A549 (cell line): ENCODE measurements at regions not wholly inside any gene's neighbourhood (a gene's known extent, or its start where the extent isn't known, plus 50 kb on each side); places are given as distances from the start of the nearest gene placed in this dataset.

Experiments used
- ATAC-seq, 2 experiments: fragments of 200-7000 bp in 1 of 2; fragments of >200 bp in 1 of 2; cut with Nextera tagmentation in 1 of 2; cut with Tn5 transposase in 1 of 2; 3 replicates each; pipeline versions ENCODE4 v1.8.0 to v1.9.1; 2018 to 2020; ENCODE audit warnings: mild to moderate bottlenecking in 1 of 2, moderate library complexity in 1 of 2
- CTCF ChIA-PET: fragments of 300-600 bp; sonication (Branson Sonifier 250); formaldehyde crosslinking; extraction: SDS; loops from one replicate; lab custom pipeline; 2021; ENCODE audit warnings: antibody characterized with exemption, inconsistent platforms; lab: Yijun Ruan, JAX
- POLR2A ChIA-PET: fragments of 350-600 bp; formaldehyde crosslinking; extraction: SDS; loops from one replicate; lab custom pipeline; 2021; ENCODE audit warnings: antibody characterized with exemption, inconsistent platforms; lab: Yijun Ruan, JAX
- DNase-seq, 2 experiments: peaks; one replicate each; pipeline versions ENCODE4 v3.0.0 to v3.0.0-alpha.2; 2011 to 2016; ENCODE audit warnings: low read depth in 1 of 2, low spot score in 1 of 2
- FAIRE-seq: peaks from 2 replicates; lab custom pipeline; 2011; peaks lifted over from hg19 to GRCh38; lab: Jason Lieb, UNC
- H3K27ac ChIP-seq, 2 experiments: fragments of >200 bp; sonication (Bioruptor Twin); formaldehyde crosslinking; 3 replicates each; pipeline ENCODE4 v1.5.1; 2016 to 2017
- H3K4me1 ChIP-seq: fragments of >200 bp; sonication (Bioruptor Twin); formaldehyde crosslinking; 3 replicates; pipeline ENCODE4 v1.6.1; 2016
- H3K4me2 ChIP-seq: fragments of >200 bp; sonication (Bioruptor Twin); formaldehyde crosslinking; 3 replicates; pipeline ENCODE4 v1.6.1; 2016
- H3K4me3 ChIP-seq: fragments of >200 bp; sonication (Bioruptor Twin); formaldehyde crosslinking; 3 replicates; pipeline ENCODE4 v1.5.1; 2016
- H3K9me3 ChIP-seq: fragments of >200 bp; sonication (Bioruptor Twin); formaldehyde crosslinking; 3 replicates; pipeline ENCODE4 v1.6.1; 2016
- CEBPB ChIP-seq, 2 experiments: fragments of >200 bp in 1 of 2; sonication (Bioruptor Twin) in 1 of 2; formaldehyde crosslinking in 1 of 2; IDR thresholded peaks; 2 replicates each; pipeline ENCODE4 v1.6.1; 2012 to 2016
- CHD2 ChIP-seq: fragments of 150-350 bp; IDR thresholded peaks from 2 replicates; pipeline ENCODE4 v1.6.1; 2014; ENCODE audit warnings: low read length; ENCODE audit not compliant: partially characterized antibody
- EP300 ChIP-seq, 2 experiments: fragments of >200 bp; sonication (Bioruptor Twin); formaldehyde crosslinking; IDR thresholded peaks; 2 replicates in 1 of 2; 3 replicates in 1 of 2; pipeline ENCODE4 v1.6.1; 2016 to 2017
- FOSL2 ChIP-seq, 2 experiments: fragments of 450-650 bp in 1 of 2; fragments of >200 bp in 1 of 2; sonication (Bioruptor Twin) in 1 of 2; formaldehyde crosslinking; IDR thresholded peaks; 2 replicates each; pipeline versions ENCODE4 v1.5.0 to v1.6.1; 2016 to 2020; ENCODE audit warnings: mild to moderate bottlenecking in 1 of 2, moderate library complexity in 1 of 2
- GATA3 ChIP-seq: IDR thresholded peaks from 2 replicates; pipeline ENCODE4 v1.6.1; 2012; ENCODE audit warnings: borderline replicate concordance
- HEYL ChIP-seq: fragments of 250-450 bp; sonication (Bioruptor Pico); IDR thresholded peaks from 2 replicates; pipeline ENCODE4 v1.8.0; 2021; ENCODE audit warnings: mild to moderate bottlenecking, moderate library complexity
- HOXB5 ChIP-seq: fragments of 250-450 bp; sonication (Bioruptor Pico); IDR thresholded peaks from 2 replicates; pipeline ENCODE4 v1.5.0; 2020; ENCODE audit warnings: mild to moderate bottlenecking, moderate library complexity
- JUN ChIP-seq, 2 experiments: fragments of >200 bp; sonication (Bioruptor Twin); formaldehyde crosslinking; IDR thresholded peaks; 2 replicates in 1 of 2; 3 replicates in 1 of 2; pipeline ENCODE4 v1.6.1; 2016 to 2017
- JUNB ChIP-seq: fragments of >200 bp; sonication (Bioruptor Twin); formaldehyde crosslinking; IDR thresholded peaks from 2 replicates; pipeline ENCODE4 v1.6.1; 2016
- MAZ ChIP-seq: fragments of 150-350 bp; IDR thresholded peaks from 2 replicates; pipeline ENCODE4 v1.6.1; 2014; ENCODE audit warnings: antibody characterized with exemption, low read depth, low read length, borderline replicate concordance
- MYC ChIP-seq: IDR thresholded peaks from 2 replicates; pipeline ENCODE4 v1.6.1; 2012; ENCODE audit warnings: mild to moderate bottlenecking, inconsistent platforms, low read length, improper control_type of control experiment, borderline replicate concordance
- NFE2L2 ChIP-seq: fragments of 150-350 bp; conservative IDR thresholded peaks from 2 replicates; pipeline ENCODE4 v1.6.1; 2014; ENCODE audit warnings: low read length
- NR3C1 ChIP-seq: fragments of >200 bp; sonication (Bioruptor Twin); formaldehyde crosslinking; IDR thresholded peaks from 3 replicates; pipeline ENCODE4 v1.6.1; 2017
- POLR2A ChIP-seq: IDR thresholded peaks from 2 replicates; pipeline ENCODE4 v1.6.1; 2012; ENCODE audit warnings: mild to moderate bottlenecking, low read length
- RAD21 ChIP-seq, 2 experiments: fragments of >200 bp in 1 of 2; sonication (Bioruptor Twin) in 1 of 2; formaldehyde crosslinking in 1 of 2; IDR thresholded peaks in 1 of 2; conservative IDR thresholded peaks in 1 of 2; 2 replicates in 1 of 2; 3 replicates in 1 of 2; pipeline ENCODE4 v1.6.1; 2012 to 2018; ENCODE audit warnings: inconsistent platforms in 1 of 2
- RFX5 ChIP-seq: fragments of 450-650 bp; IDR thresholded peaks from 2 replicates; pipeline ENCODE4 v1.7.1; 2014; ENCODE audit warnings: antibody characterized with exemption, mild to moderate bottlenecking, moderate library complexity
- RNF2 ChIP-seq: fragments of 200-600 bp; sonication (generic); IDR thresholded peaks from 2 replicates; pipeline ENCODE4 v1.6.1; 2016; ENCODE audit warnings: low read depth, mild to moderate bottlenecking, antibody characterized with exemption, moderate library complexity, borderline replicate concordance
- SMC3 ChIP-seq: fragments of >200 bp; sonication (Bioruptor Twin); formaldehyde crosslinking; IDR thresholded peaks from 3 replicates; pipeline ENCODE4 v1.6.1; 2018; ENCODE audit warnings: inconsistent platforms
- WGBS: methylation state at CpG from one replicate; pipeline ENCODE4 v1.1.6; 2017; ENCODE audit errors: missing lambda C conversion rate; 5-methylcytosine and 5-hydroxymethylcytosine counted together
- TF ChIP-seq, protein P1 (sequence below): fragments of >200 bp; sonication (Bioruptor Twin); formaldehyde crosslinking; IDR thresholded peaks from 3 replicates; pipeline ENCODE4 v1.6.1; 2016
- TF ChIP-seq, protein P2 (sequence below): IDR thresholded peaks from 2 replicates; pipeline ENCODE4 v1.6.1; 2012
- TF ChIP-seq, protein P3 (sequence below): fragments of 450-650 bp; IDR thresholded peaks from 2 replicates; pipeline ENCODE4 v1.6.1; 2014; ENCODE audit warnings: antibody characterized with exemption
- TF ChIP-seq, protein P4 (sequence below): fragments of >200 bp; sonication (Bioruptor Twin); formaldehyde crosslinking; IDR thresholded peaks from 3 replicates; pipeline ENCODE4 v1.5.1; 2016
- TF ChIP-seq, protein P5 (sequence below): fragments of 250-450 bp; sonication (Bioruptor Pico); IDR thresholded peaks from 2 replicates; pipeline ENCODE4 v1.5.0; 2020; ENCODE audit warnings: low read depth, mild to moderate bottlenecking, moderate library complexity
- TF ChIP-seq, protein P6 (sequence below): fragments of >200 bp; sonication (Bioruptor Twin); formaldehyde crosslinking; IDR thresholded peaks from 2 replicates; pipeline ENCODE4 v1.6.1; 2016

DNA sequence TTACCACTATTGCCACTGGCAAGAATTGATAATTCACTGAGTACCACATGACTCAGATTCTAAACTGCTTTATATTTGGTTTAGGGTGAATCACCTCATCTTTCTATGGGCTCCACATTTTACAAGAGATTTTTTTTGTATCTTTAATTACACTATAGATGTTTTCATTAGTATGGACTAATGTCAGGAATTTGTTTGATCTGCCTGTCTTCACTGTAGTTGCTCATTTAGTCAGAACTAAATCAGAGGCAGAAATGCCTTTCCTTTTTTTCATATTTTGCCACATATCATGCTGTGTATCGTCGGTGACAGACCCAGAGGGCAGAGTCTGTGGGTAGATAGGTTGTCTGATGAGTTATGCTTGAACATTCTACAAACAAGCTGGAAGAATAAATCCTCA, 524.1 kb downstream of the METTL15 start:
- peak; percentile 87 for TF ChIP-seq FOSL2 (IDR thresholded peaks at IDR 0.05)
- TF ChIP-seq FOSL2 (CRISPR knock-in tag; IDR thresholded peaks at IDR 0.05), result peak; percentile 67
- no peak for TF ChIP-seq RFX5
- TF ChIP-seq SMC3, result peak; percentile 44; the same call in 2 of the 3 replicates
- peak; percentile 31 to 50 for TF ChIP-seq RAD21 (conservative IDR thresholded peaks at IDR 0.05 in 1 of 2, IDR thresholded peaks at IDR 0.05 in 1 of 2)
- TF ChIP-seq JUN (IDR thresholded peaks at IDR 0.05), result peak; percentile 68 to 81
- no peak for TF ChIP-seq POLR2A
- TF ChIP-seq, protein P1, sequence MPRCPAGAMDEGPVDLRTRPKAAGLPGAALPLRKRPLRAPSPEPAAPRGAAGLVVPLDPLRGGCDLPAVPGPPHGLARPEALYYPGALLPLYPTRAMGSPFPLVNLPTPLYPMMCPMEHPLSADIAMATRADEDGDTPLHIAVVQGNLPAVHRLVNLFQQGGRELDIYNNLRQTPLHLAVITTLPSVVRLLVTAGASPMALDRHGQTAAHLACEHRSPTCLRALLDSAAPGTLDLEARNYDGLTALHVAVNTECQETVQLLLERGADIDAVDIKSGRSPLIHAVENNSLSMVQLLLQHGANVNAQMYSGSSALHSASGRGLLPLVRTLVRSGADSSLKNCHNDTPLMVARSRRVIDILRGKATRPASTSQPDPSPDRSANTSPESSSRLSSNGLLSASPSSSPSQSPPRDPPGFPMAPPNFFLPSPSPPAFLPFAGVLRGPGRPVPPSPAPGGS, result no peak
- TF ChIP-seq CEBPB (IDR thresholded peaks at IDR 0.05), result peak in 1 of 2 experiments; percentile 35; a peak in 1 of 4 replicates
- TF ChIP-seq JUNB, result peak; percentile 92
- TF ChIP-seq GATA3, result peak; percentile 85; the same call in 1 of the 2 replicates
- TF ChIP-seq CHD2, result no peak
- TF ChIP-seq EP300 (IDR thresholded peaks at IDR 0.05), result peak; percentile 37 to 82; a peak in 2 of 5 replicates
- TF ChIP-seq, protein P2, sequence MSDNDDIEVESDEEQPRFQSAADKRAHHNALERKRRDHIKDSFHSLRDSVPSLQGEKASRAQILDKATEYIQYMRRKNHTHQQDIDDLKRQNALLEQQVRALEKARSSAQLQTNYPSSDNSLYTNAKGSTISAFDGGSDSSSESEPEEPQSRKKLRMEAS, result peak; percentile 31; the same call in 1 of the 2 replicates
- peak overlapping the region; percentile 81 to 90 for H3K27ac ChIP-seq

DNA sequence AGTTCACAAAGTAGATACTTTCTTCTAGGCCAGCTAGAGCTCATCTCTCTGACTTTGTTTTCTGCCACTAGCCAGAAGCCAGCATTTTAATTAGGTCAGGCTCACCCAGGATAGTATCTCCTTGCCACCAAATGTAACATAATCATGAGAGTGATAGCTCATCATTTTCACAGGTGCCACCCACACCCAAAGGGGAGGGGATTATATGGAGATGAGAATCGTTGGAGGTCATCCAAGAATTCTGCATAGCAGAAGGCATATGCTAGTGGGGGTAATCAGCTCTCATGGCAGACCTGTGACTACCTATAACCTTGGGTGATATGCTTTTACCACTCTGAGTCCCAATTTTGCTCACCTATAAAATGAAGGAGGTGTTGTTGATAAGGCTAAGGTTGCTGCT, 523.0 kb downstream of the METTL15 start:
- TF ChIP-seq HOXB5 (CRISPR knock-in tag), result no peak
- no peak for TF ChIP-seq RNF2
- TF ChIP-seq MAZ, result no peak
- TF ChIP-seq NFE2L2, result no peak
- TF ChIP-seq, protein P3, sequence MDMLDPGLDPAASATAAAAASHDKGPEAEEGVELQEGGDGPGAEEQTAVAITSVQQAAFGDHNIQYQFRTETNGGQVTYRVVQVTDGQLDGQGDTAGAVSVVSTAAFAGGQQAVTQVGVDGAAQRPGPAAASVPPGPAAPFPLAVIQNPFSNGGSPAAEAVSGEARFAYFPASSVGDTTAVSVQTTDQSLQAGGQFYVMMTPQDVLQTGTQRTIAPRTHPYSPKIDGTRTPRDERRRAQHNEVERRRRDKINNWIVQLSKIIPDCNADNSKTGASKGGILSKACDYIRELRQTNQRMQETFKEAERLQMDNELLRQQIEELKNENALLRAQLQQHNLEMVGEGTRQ, result no peak
- TF ChIP-seq, protein P4, sequence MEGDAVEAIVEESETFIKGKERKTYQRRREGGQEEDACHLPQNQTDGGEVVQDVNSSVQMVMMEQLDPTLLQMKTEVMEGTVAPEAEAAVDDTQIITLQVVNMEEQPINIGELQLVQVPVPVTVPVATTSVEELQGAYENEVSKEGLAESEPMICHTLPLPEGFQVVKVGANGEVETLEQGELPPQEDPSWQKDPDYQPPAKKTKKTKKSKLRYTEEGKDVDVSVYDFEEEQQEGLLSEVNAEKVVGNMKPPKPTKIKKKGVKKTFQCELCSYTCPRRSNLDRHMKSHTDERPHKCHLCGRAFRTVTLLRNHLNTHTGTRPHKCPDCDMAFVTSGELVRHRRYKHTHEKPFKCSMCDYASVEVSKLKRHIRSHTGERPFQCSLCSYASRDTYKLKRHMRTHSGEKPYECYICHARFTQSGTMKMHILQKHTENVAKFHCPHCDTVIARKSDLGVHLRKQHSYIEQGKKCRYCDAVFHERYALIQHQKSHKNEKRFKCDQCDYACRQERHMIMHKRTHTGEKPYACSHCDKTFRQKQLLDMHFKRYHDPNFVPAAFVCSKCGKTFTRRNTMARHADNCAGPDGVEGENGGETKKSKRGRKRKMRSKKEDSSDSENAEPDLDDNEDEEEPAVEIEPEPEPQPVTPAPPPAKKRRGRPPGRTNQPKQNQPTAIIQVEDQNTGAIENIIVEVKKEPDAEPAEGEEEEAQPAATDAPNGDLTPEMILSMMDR, result no peak
- TF ChIP-seq RAD21 (conservative IDR thresholded peaks at IDR 0.05 in 1 of 2, IDR thresholded peaks at IDR 0.05 in 1 of 2), result no peak
- TF ChIP-seq MYC, result no peak
- TF ChIP-seq NR3C1, result no peak
- TF ChIP-seq JUN (IDR thresholded peaks at IDR 0.05), result no peak
- TF ChIP-seq HEYL, result no peak
- TF ChIP-seq, protein P5, sequence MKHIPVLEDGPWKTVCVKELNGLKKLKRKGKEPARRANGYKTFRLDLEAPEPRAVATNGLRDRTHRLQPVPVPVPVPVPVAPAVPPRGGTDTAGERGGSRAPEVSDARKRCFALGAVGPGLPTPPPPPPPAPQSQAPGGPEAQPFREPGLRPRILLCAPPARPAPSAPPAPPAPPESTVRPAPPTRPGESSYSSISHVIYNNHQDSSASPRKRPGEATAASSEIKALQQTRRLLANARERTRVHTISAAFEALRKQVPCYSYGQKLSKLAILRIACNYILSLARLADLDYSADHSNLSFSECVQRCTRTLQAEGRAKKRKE, result no peak
- TF ChIP-seq GATA3, result no peak
- TF ChIP-seq, protein P6, sequence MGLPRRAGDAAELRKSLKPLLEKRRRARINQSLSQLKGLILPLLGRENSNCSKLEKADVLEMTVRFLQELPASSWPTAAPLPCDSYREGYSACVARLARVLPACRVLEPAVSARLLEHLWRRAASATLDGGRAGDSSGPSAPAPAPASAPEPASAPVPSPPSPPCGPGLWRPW, result no peak
- 0% methylated on average over 1 of the region's 1 CpG for WGBS
- no peak overlapping the region; the same call in 2 of the 3 replicates for H3K4me2 ChIP-seq
- no peak overlapping the region for H3K4me3 ChIP-seq
- ChIA-PET POLR2A (no interaction called here), CTCF (no interaction called here)
- H3K27ac ChIP-seq, result peak overlapping the region; percentile 81 to 90
- DNase-seq (no peak), ATAC-seq (no peak), FAIRE-seq (no peak)
- peaks cover 37% of the 10 kb centered on the region for H3K4me1 ChIP-seq
- H3K9me3 ChIP-seq, result peaks cover 10% of the 10 kb centered on the region; the same call in 2 of the 3 replicates

More for the DNA sequence above, 524.1 kb downstream of the METTL15 start:
- peaks cover 37% of the 10 kb centered on the region for H3K4me1 ChIP-seq
- ChIA-PET POLR2A (no interaction called here), CTCF (interaction anchor here (0.7 to 0.9 kb wide), 3 partner anchors 10 to 723 kb away, joined by 3 to 4 read pairs (median 3); no protein-coding TSS in a partner anchor)
- ATAC-seq (peak; percentile 75 to 88), DNase-seq (peak; percentile 32 to 52), FAIRE-seq (peak; percentile 97)
- peaks cover 10% of the 10 kb centered on the region; the same call in 2 of the 3 replicates for H3K9me3 ChIP-seq
- 0% methylated on average over 2 of the region's 2 CpGs for WGBS
- no peak overlapping the region for H3K4me3 ChIP-seq
- H3K4me2 ChIP-seq, result peak overlapping the region; percentile 55
